Posterior cingulate gyrus (tissue), 11 donors: ENCODE measurements at regions not wholly inside any gene's neighbourhood (a gene's known extent, or its start where the extent isn't known, plus 50 kb on each side); places are given as distances from the start of the nearest gene placed in this dataset.
A peak's percentile ranks its signal among the peaks of the same experiment; 100 is the strongest.
"Not testable (repeated sequence)": the region's sequence is repeated elsewhere in the genome, so short reads cannot be mapped to it uniquely, and the experiment has no call there.

Experiments used
- DNase-seq, 10 donors: peaks; one replicate each; pipeline versions ENCODE4 v3.0.0 to v3.0.0-alpha.2; 2020 to 2021; ENCODE audit warnings: mixed read lengths in 3 of 10
- intact Hi-C: fragments of 100-400 bp; cut with DNase I; formaldehyde crosslinking; loops from one replicate; pipeline ENCODE4 v1.15.1; 2023

- DNase-seq = no peak
- intact Hi-C loops = no loop called here
These were observed 204.3 kb upstream of the STAC start for GRCh38 chr3:36175916-36176461.

- intact Hi-C loops = no loop called here
- no peak for DNase-seq
These were observed 202.3 kb upstream of the STAC start for GRCh38 chr3:36178018-36178417.

GRCh38 chr3:36182024-36182423, 198.3 kb upstream of the STAC start:
- intact Hi-C loops = no loop called here

DNA sequence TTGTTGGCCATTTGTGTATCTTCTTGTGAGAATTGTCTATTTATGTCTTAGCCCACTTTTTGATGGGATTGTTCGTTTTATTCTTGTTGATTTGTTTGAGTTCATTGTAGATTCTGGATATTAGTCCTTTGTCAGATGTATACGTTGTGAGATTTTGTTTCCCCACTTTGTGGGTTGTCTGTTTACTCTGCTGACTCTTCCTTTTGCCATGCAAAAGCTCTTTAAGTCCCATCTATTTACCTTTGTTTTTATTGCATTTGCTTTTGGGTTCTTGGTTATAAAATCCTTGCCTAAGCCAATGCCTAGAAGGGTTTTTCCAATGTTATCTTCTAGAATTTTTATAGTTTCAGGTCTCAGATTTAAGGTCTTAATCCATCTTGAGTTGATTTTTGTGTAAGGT, 193.1 kb upstream of the STAC start:
- intact Hi-C loops, DNase-seq: not testable (repeated sequence)

More at GRCh38 chr3:36182024-36182423, 198.3 kb upstream of the STAC start:
- DNase-seq = no peak

DNA sequence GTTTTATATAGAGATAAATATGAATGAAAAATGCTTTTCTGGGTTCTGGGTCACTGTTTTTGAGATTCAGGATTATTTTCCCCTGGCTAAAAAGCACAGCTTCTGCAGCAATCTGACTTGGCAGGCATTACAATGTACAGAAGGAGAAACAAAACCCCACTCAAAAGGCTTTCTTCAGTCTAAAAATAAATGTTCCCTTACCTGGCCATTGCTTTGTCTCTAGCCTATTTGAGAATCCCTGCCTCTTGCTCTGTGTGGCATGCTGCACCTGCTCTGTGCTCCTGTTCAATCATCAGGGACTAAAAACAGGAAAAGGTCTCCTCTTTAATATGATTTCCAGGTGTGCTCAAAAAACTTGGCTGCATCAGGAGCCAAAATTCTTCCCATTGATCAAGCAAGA, 187.4 kb upstream of the STAC start:
- no peak for DNase-seq
- intact Hi-C loops = no loop called here

- intact Hi-C loops = no loop called here
- DNase-seq = no peak
These were observed 186.9 kb upstream of the STAC start for GRCh38 chr3:36193448-36193847.

DNA sequence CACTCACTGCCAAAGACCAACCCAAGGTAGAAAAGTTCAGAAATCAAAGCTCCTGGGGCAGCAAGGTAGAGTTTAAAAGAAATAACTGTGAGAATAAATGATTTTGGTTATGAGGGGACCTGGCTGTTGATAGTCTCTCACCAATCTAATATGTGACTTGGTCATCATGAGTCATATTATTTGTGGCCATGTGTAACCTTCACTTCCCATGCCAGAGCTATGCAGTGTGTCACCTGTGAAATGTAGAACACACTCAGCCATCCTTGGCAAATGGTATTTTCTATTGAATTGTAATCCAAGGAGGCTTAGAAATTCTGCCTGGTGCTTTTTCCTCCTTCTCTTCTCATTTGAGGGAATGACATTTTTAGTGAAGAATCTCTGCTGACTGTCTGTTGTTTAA, 184.2 kb upstream of the STAC start:
- DNase-seq = no peak
- intact Hi-C loops = no loop called here

DNA sequence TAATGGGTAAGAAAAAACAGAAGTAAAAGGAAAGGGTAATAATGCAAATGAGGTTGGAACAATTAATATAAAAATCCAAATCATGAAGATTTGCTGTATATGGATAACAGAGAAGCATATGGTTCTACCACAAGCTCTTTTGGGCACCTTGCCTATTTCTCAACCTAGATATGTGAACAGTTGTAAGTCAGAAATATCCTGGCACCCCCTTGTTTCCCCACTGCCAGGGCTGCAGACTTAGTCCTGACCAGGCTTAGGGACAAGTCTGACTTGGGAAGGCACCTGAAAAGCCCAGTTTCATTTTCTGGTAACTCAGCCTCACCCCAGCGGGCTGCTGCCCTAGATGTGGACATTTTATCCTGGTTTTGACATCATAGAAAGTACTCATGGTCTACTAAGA, 183.2 kb upstream of the STAC start:
- peak in 3 of 10 donors; percentile 7 to 70 (median 51) for DNase-seq
- intact Hi-C loops = no loop called here

- intact Hi-C loops = no loop called here
These were observed 178.8 kb upstream of the STAC start for GRCh38 chr3:36201546-36201945.

DNA sequence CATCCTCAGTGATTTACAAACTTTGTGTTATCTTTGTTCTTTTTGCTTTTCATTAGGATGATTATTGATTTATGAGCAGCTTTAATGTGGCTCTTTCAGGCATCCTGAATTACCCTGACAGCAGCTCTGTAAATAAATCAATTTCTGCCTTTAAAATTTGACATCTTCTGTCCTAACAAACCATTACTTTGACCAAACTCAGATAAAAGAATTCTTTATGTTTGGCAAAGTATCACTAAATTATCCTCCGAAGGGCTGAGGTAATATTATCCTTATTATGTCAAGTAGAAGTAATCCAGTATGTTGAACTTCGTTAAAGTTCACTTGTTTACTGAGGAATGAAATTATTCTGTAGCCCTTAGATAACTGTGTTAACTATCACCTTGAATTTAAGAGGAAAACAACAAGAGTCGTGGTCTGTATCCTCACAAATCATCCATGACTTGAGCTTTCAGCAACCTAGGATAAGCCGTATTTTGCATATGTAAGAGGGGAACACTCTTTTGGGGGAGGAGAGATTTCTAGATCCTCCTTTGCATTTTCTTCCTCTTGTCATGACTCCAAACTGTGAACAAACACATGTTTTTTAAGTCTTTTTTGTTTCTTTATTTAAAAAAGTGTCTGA, 173.2 kb upstream of the STAC start:
- DNase-seq = no peak
- intact Hi-C loops = no loop called here

More at GRCh38 chr3:36201546-36201945, 178.8 kb upstream of the STAC start:
- no peak for DNase-seq

DNA sequence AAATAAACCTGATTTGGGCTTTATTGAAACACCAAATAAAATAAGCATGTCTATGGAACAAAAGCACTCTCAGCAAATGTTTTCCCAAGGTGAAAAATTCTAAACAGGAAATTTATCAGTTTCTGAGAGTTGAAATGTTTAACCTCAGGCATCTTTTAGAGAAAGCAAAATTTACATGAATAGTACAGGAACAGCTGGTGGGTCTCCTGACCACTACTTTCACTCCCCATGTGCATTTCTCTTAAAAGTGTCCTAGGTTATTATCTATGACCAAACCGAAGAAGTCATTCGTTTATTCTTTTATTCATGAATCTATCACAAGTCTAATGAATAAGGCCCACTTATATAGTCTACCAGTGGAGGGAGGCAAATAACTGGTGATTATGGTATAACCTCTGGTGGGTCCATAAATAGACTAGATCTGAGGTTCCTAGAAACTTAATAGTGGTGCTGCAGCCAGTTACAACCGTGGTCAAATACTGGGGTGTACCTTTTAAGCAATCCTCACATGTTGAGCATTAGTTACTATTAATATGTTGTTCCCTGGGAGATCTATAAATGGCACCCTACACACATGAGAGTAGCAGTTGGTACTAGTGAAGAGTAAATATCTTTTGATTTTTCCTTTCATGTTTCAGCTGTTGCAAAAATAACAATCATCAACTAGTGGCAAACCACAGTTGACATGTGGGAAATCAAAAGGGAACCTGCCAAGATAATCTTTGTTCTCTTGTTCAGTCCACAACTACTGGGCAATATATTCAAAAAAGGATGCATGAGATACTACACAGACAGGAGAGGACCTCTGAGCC, 169.3 kb upstream of the STAC start:
- intact Hi-C loops = no loop called here
- no peak for DNase-seq

GRCh38 chr3:36211652-36211999, 168.7 kb upstream of the STAC start:
- DNase-seq = no peak
- intact Hi-C loops = no loop called here

GRCh38 chr3:36212251-36212650, 168.1 kb upstream of the STAC start:
- intact Hi-C loops = no loop called here
- DNase-seq = no peak

GRCh38 chr3:36214460-36214859, 165.8 kb upstream of the STAC start:
- intact Hi-C loops = no loop called here
- no peak for DNase-seq

GRCh38 chr3:36215241-36215640, 165.1 kb upstream of the STAC start:
- no peak for DNase-seq
- intact Hi-C loops = no loop called here

DNA sequence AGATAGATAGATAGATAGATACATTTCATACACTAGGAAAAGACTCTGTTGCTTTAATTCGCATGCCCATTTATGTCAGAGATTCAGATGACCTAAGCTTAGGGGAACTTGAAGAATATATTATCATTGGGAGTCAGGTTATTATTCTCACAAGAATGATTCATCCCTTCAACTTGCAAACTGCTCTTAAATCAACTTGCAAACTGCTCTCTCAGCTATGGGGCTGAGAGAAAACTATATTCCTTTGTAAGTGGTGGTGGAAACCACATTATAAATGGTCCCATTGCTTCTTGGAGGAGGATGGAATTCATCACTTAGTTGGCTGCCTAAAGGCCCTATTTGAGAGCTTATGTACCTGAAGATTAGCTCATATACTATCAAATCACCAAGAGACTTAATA, 160.9 kb upstream of the STAC start:
- intact Hi-C loops = no loop called here
- no peak for DNase-seq

- no peak for DNase-seq
- intact Hi-C loops = no loop called here
These were observed 160.1 kb upstream of the STAC start for GRCh38 chr3:36220173-36220572.

DNA sequence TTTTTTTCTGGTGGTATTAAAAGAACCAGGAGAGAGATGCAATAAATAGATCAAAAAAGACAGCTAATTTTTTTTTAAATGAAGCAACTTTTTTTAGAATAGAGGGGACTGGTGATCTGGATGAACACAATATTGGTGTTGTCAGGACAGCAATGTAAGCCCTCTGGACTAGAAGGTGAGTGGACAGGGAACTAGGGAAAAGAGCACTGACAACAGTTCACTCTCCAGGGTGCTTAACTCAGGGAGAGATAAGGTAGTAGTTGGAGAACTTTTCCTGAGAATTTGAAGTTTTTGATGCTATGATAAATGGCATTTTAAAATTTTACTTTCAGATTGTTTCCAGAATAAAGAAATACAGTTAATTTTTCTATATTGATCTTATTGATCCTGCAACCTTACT, 158.3 kb upstream of the STAC start:
- intact Hi-C loops = no loop called here
- no peak for DNase-seq

GRCh38 chr3:36227980-36228379, 152.3 kb upstream of the STAC start:
- intact Hi-C loops = no loop called here
- no peak for DNase-seq

GRCh38 chr3:36229496-36229895, 150.8 kb upstream of the STAC start:
- no peak for DNase-seq
- intact Hi-C loops = no loop called here

GRCh38 chr3:36232797-36233489, 147.4 kb upstream of the STAC start:
- no peak for DNase-seq
- intact Hi-C loops = no loop called here
